ENCODE measurements at regions not wholly inside any gene's neighbourhood (a gene's known extent, or its start where the extent isn't known, plus 50 kb on each side); places are given as distances from the start of the nearest gene placed in this dataset.

DNA sequence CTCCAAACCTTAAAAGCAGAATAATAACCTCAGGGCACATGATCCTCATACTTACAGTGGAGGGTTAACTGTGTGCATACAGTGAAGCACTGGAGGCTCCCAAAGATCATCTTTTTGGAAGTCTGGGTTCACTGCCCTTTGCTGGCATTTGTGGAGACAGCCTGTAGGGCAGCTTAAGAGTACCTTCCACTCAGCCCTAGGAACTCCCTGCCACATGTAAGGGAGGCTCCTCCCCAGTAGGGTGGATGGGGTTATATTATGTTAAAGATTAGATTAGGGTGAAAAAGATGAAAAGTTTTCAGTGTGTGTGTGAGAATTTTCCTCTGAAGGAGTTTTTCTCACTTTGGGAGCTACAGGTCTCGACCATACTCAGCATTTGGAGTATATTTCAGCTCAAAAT, 388.4 kb downstream of the RAB28 start:
- TF ChIP-seq POLR2A (IDR thresholded peaks at IDR 0.05), result no peak
- TF ChIP-seq, protein P1, sequence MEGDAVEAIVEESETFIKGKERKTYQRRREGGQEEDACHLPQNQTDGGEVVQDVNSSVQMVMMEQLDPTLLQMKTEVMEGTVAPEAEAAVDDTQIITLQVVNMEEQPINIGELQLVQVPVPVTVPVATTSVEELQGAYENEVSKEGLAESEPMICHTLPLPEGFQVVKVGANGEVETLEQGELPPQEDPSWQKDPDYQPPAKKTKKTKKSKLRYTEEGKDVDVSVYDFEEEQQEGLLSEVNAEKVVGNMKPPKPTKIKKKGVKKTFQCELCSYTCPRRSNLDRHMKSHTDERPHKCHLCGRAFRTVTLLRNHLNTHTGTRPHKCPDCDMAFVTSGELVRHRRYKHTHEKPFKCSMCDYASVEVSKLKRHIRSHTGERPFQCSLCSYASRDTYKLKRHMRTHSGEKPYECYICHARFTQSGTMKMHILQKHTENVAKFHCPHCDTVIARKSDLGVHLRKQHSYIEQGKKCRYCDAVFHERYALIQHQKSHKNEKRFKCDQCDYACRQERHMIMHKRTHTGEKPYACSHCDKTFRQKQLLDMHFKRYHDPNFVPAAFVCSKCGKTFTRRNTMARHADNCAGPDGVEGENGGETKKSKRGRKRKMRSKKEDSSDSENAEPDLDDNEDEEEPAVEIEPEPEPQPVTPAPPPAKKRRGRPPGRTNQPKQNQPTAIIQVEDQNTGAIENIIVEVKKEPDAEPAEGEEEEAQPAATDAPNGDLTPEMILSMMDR (IDR thresholded peaks at IDR 0.05 in 4 of 5, conservative IDR thresholded peaks at IDR 0.05 in 1 of 5), result no peak
